RWPE2 (cell line): ENCODE measurements at regions not wholly inside any gene's neighbourhood (a gene's known extent, or its start where the extent isn't known, plus 50 kb on each side); places are given as distances from the start of the nearest gene placed in this dataset.

Experiments used
- ATAC-seq: fragments of 200-7000 bp; cut with Tn5 transposase; 3 replicates; pipeline ENCODE4 v1.9.1; 2021; ENCODE audit warnings: low read depth
- DNase-seq: peaks from one replicate; pipeline ENCODE4 v3.0.0-alpha.2; 2020; ENCODE audit warnings: low spot score
- H3K27ac ChIP-seq: fragments of 450-650 bp; 2 replicates; pipeline ENCODE4 v1.5.1; 2017; ENCODE audit warnings: mild to moderate bottlenecking; ENCODE audit not compliant: poor library complexity, severe bottlenecking
- H3K27me3 ChIP-seq: fragments of 250-450 bp; sonication (Bioruptor Pico); 2 replicates; pipeline ENCODE4 v1.5.1; 2021; ENCODE audit warnings: mild to moderate bottlenecking, moderate library complexity; ENCODE audit not compliant: insufficient read depth, poor library complexity, severe bottlenecking
- H3K36me3 ChIP-seq: fragments of 250-450 bp; sonication (Bioruptor Pico); 2 replicates; pipeline ENCODE4 v1.5.1; 2020; ENCODE audit warnings: low read depth, mild to moderate bottlenecking, moderate library complexity
- H3K4me1 ChIP-seq: fragments of 250-450 bp; sonication (Bioruptor Pico); 2 replicates; pipeline ENCODE4 v1.5.1; 2021; ENCODE audit warnings: mild to moderate bottlenecking, moderate library complexity; ENCODE audit not compliant: insufficient read depth, poor library complexity, severe bottlenecking
- H3K4me3 ChIP-seq: fragments of 250-450 bp; sonication (Bioruptor Pico); 2 replicates; pipeline ENCODE4 v1.5.1; 2021; ENCODE audit warnings: mild to moderate bottlenecking, moderate library complexity; ENCODE audit not compliant: severe bottlenecking
- H3K9me3 ChIP-seq: fragments of 250-450 bp; sonication (Bioruptor Pico); 2 replicates; pipeline ENCODE4 v1.5.1; 2021; ENCODE audit warnings: mild to moderate bottlenecking, moderate library complexity; ENCODE audit not compliant: severe bottlenecking
- CTCF ChIP-seq: fragments of 450-650 bp; IDR thresholded peaks from one replicate; pipeline ENCODE4 v1.5.1; 2017; ENCODE audit warnings: mild to moderate bottlenecking, moderate library complexity; ENCODE audit not compliant: poor library complexity, severe bottlenecking

- no peaks in the 10 kb centered on the region for H3K9me3 ChIP-seq
- no peak overlapping the region for H3K4me3 ChIP-seq
- DNase-seq (no peak), ATAC-seq (no peak)
- H3K27me3 ChIP-seq, result no peaks in the 10 kb centered on the region
- no peak overlapping the region for H3K27ac ChIP-seq
- no peaks in the 10 kb centered on the region for H3K4me1 ChIP-seq
- no peaks in the 10 kb centered on the region for H3K36me3 ChIP-seq
- TF ChIP-seq CTCF, result no peak
Observed at GRCh38 chr4:33270403-33270802, 2550.2 kb downstream of the PCDH7 start.

GRCh38 chr4:33272722-33273121, 2552.6 kb downstream of the PCDH7 start:
- Histone ChIP-seq H3K27me3 (no peaks in the 10 kb centered on the region), H3K4me1 (no peaks in the 10 kb centered on the region), H3K9me3 (no peaks in the 10 kb centered on the region), H3K36me3 (no peaks in the 10 kb centered on the region), H3K27ac (no peak overlapping the region), H3K4me3 (no peak overlapping the region)
- no peak for TF ChIP-seq CTCF
- DNase-seq (no peak), ATAC-seq (no peak)

GRCh38 chr4:33283818-33284217, 2563.6 kb downstream of the PCDH7 start:
- H3K9me3 ChIP-seq, result no peaks in the 10 kb centered on the region
- H3K27me3 ChIP-seq, result no peaks in the 10 kb centered on the region
- no peaks in the 10 kb centered on the region for H3K4me1 ChIP-seq
- ATAC-seq (no peak), DNase-seq (no peak)
- no peak for TF ChIP-seq CTCF
- H3K27ac ChIP-seq, result no peak overlapping the region
- no peaks in the 10 kb centered on the region for H3K36me3 ChIP-seq
- no peak overlapping the region for H3K4me3 ChIP-seq

GRCh38 chr4:33296876-33297455, 2576.8 kb downstream of the PCDH7 start:
- Histone ChIP-seq H3K9me3 (no peaks in the 10 kb centered on the region), H3K36me3 (no peaks in the 10 kb centered on the region), H3K4me3 (no peak overlapping the region), H3K27ac (no peak overlapping the region), H3K27me3 (no peaks in the 10 kb centered on the region), H3K4me1 (no peaks in the 10 kb centered on the region)
- TF ChIP-seq CTCF, result no peak
- DNase-seq (no peak), ATAC-seq (no peak)

GRCh38 chr4:33302321-33302720, 2582.2 kb downstream of the PCDH7 start:
- Histone ChIP-seq H3K4me3 (no peak overlapping the region), H3K4me1 (no peaks in the 10 kb centered on the region), H3K27me3 (no peaks in the 10 kb centered on the region), H3K36me3 (no peaks in the 10 kb centered on the region), H3K9me3 (no peaks in the 10 kb centered on the region), H3K27ac (no peak overlapping the region)
- no peak for TF ChIP-seq CTCF
- no peak for ATAC-seq
- no peak for DNase-seq
